GM12878 (cell line): ENCODE measurements at regions not wholly inside any gene's neighbourhood (a gene's known extent, or its start where the extent isn't known, plus 50 kb on each side); places are given as distances from the start of the nearest gene placed in this dataset.

Experiments
- CREB1 ChIP-seq: IDR thresholded peaks from 2 replicates; pipeline ENCODE4 v1.6.1; 2012; ENCODE audit warnings: low read depth, mild to moderate bottlenecking, inconsistent platforms
- MEF2A ChIP-seq: IDR thresholded peaks from 2 replicates; pipeline ENCODE4 v1.6.1; 2011; ENCODE audit warnings: low read depth, mild to moderate bottlenecking, low read length, moderate library complexity; ENCODE audit not compliant: insufficient read depth
- NFYA ChIP-seq: IDR thresholded peaks from 2 replicates; pipeline ENCODE4 v1.6.1; 2011; ENCODE audit warnings: low read depth, mild to moderate bottlenecking, low read length, improper control_type of control experiment, borderline replicate concordance
- NR2C1 ChIP-seq: fragments of 450-650 bp; IDR thresholded peaks from 2 replicates; pipeline ENCODE4 v1.6.1; 2017; ENCODE audit warnings: antibody characterized with exemption, mild to moderate bottlenecking, moderate library complexity
- POLR2A ChIP-seq: IDR thresholded peaks from 2 replicates; pipeline ENCODE4 v1.6.1; 2011; ENCODE audit warnings: low read depth, mild to moderate bottlenecking, low read length
- POLR2AphosphoS5 ChIP-seq: IDR thresholded peaks from 2 replicates; pipeline ENCODE4 v1.6.1; 2011; ENCODE audit warnings: mild to moderate bottlenecking, low read length, inconsistent platforms
- RCOR1 ChIP-seq: conservative IDR thresholded peaks from 2 replicates; pipeline ENCODE4 v1.6.1; 2012; ENCODE audit warnings: low read depth, low read length, improper control_type of control experiment
- SIN3A ChIP-seq: IDR thresholded peaks from 2 replicates; pipeline ENCODE4 v1.6.1; 2012; ENCODE audit warnings: low read depth, low read length, improper control_type of control experiment
- SMC3 ChIP-seq: IDR thresholded peaks from 2 replicates; pipeline ENCODE4 v1.6.1; 2011; ENCODE audit warnings: low read length, improper control_type of control experiment, borderline replicate concordance
- STAT1 ChIP-seq: fragments of 450-650 bp; conservative IDR thresholded peaks from 2 replicates; pipeline ENCODE4 v1.6.1; 2014; ENCODE audit warnings: antibody characterized with exemption, mild to moderate bottlenecking
- TF ChIP-seq, protein P1 (sequence below), 3 experiments: IDR thresholded peaks in 2 of 3; conservative IDR thresholded peaks in 1 of 3; 2 replicates each; pipeline ENCODE4 v1.5.1; 2011; ENCODE audit warnings: low read depth in 3 of 3, low read length in 3 of 3, mild to moderate bottlenecking in 3 of 3, control low read depth in 2 of 3, moderate library complexity in 2 of 3, inconsistent platforms in 1 of 3, mixed read lengths in 1 of 3; ENCODE audit not compliant: control insufficient read depth in 2 of 3, insufficient read depth in 1 of 3; ENCODE audit errors: extremely low read depth in 1 of 3

DNA sequence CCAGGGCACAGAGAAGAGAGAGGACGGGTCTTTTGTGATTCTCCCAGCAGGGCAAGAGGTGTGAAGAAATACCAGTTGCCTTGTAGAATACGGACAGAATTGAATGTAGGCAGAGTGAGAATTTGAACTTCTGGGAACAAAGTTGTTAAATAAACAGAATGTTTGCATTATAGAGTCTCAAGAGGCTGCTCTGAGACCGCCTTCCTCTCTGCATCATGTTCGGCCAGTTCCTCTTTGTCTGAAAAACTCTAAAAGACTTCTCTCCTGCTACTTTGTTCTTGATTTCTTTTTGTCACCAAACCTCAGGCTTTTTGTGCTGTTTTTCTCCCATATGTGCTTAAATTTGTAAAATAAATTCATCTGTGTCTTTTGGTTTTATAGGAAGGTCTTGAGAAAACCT is 256.4 kb downstream of the DLEU7 start:
- TF ChIP-seq, protein P1, sequence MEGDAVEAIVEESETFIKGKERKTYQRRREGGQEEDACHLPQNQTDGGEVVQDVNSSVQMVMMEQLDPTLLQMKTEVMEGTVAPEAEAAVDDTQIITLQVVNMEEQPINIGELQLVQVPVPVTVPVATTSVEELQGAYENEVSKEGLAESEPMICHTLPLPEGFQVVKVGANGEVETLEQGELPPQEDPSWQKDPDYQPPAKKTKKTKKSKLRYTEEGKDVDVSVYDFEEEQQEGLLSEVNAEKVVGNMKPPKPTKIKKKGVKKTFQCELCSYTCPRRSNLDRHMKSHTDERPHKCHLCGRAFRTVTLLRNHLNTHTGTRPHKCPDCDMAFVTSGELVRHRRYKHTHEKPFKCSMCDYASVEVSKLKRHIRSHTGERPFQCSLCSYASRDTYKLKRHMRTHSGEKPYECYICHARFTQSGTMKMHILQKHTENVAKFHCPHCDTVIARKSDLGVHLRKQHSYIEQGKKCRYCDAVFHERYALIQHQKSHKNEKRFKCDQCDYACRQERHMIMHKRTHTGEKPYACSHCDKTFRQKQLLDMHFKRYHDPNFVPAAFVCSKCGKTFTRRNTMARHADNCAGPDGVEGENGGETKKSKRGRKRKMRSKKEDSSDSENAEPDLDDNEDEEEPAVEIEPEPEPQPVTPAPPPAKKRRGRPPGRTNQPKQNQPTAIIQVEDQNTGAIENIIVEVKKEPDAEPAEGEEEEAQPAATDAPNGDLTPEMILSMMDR (IDR thresholded peaks at IDR 0.05 in 2 of 3, conservative IDR thresholded peaks at IDR 0.05 in 1 of 3; ENCODE audit: control insufficient read depth in 2 of 3, extremely low read depth in 1 of 3, insufficient read depth in 1 of 3, low read depth in 3 of 3, low read length in 3 of 3), result no peak
- TF ChIP-seq STAT1, result no peak
- no peak for TF ChIP-seq CREB1
- no peak for TF ChIP-seq RCOR1
- TF ChIP-seq SMC3, result no peak
- no peak for TF ChIP-seq POLR2A
- TF ChIP-seq POLR2AphosphoS5, result no peak
- TF ChIP-seq SIN3A, result no peak
- TF ChIP-seq MEF2A, result no peak
- TF ChIP-seq NR2C1, result no peak
- TF ChIP-seq NFYA, result no peak
